ENCODE measurements at regions not wholly inside any gene's neighbourhood (a gene's known extent, or its start where the extent isn't known, plus 50 kb on each side); places are given as distances from the start of the nearest gene placed in this dataset.

GRCh38 chrX:131836161-131836560 lies 186.9 kb upstream of the STK26 start:
- no peak for DNase-seq (ENCODE audit: low read depth in 1 of 2, low spot score in 1 of 2)
- Histone ChIP-seq H3K4me3 (replicated peaks; ENCODE audit: insufficient read depth, low read length) (no peak overlapping the region), H3K27ac (replicated peaks) (no peak overlapping the region), H3K27me3 (ENCODE audit: insufficient read depth, poor library complexity, severe bottlenecking) (no peaks in the 10 kb centered on the region)
- TF ChIP-seq REST (IDR thresholded peaks at IDR 0.05; ENCODE audit: insufficient replicate concordance, low read depth) = no peak
- no peak for TF ChIP-seq SPI1 (IDR thresholded peaks at IDR 0.05; ENCODE audit: borderline replicate concordance, low read depth)
- TF ChIP-seq GABPA (IDR thresholded peaks at IDR 0.05; ENCODE audit: low read depth) = no peak
- no peak for TF ChIP-seq CTCF (IDR thresholded peaks at IDR 0.05; ENCODE audit: insufficient read depth, low read length)
- no peak for TF ChIP-seq POLR2AphosphoS5 (IDR thresholded peaks at IDR 0.05; ENCODE audit: low read depth)

GRCh38 chrX:131837325-131837724 lies 185.8 kb upstream of the STK26 start:
- no peak for DNase-seq (ENCODE audit: low read depth in 1 of 2, low spot score in 1 of 2)
- Histone ChIP-seq H3K4me3 (replicated peaks; ENCODE audit: insufficient read depth, low read length) (no peak overlapping the region), H3K27me3 (ENCODE audit: insufficient read depth, poor library complexity, severe bottlenecking) (no peaks in the 10 kb centered on the region), H3K27ac (replicated peaks) (no peak overlapping the region)
- no peak for TF ChIP-seq POLR2AphosphoS5 (IDR thresholded peaks at IDR 0.05; ENCODE audit: low read depth)
- no peak for TF ChIP-seq GABPA (IDR thresholded peaks at IDR 0.05; ENCODE audit: low read depth)
- TF ChIP-seq CTCF (IDR thresholded peaks at IDR 0.05; ENCODE audit: insufficient read depth, low read length) = no peak
- TF ChIP-seq REST (IDR thresholded peaks at IDR 0.05; ENCODE audit: insufficient replicate concordance, low read depth) = no peak
- no peak for TF ChIP-seq SPI1 (IDR thresholded peaks at IDR 0.05; ENCODE audit: borderline replicate concordance, low read depth)

GRCh38 chrX:131840799-131841495 lies 182.2 kb upstream of the STK26 start:
- TF ChIP-seq POLR2AphosphoS5 (IDR thresholded peaks at IDR 0.05; ENCODE audit: low read depth) (no peak), GABPA (IDR thresholded peaks at IDR 0.05; ENCODE audit: low read depth) (no peak), REST (IDR thresholded peaks at IDR 0.05; ENCODE audit: insufficient replicate concordance, low read depth) (no peak), SPI1 (IDR thresholded peaks at IDR 0.05; ENCODE audit: borderline replicate concordance, low read depth) (no peak), CTCF (IDR thresholded peaks at IDR 0.05; ENCODE audit: insufficient read depth, low read length) (no peak)
- no peak for DNase-seq (ENCODE audit: low read depth in 1 of 2, low spot score in 1 of 2)
- H3K27me3 ChIP-seq (ENCODE audit: insufficient read depth, poor library complexity, severe bottlenecking) = no peaks in the 10 kb centered on the region
- no peak overlapping the region for H3K4me3 ChIP-seq (replicated peaks; ENCODE audit: insufficient read depth, low read length)
- H3K27ac ChIP-seq (replicated peaks) = no peak overlapping the region
